H1 (cell line): ENCODE measurements at regions not wholly inside any gene's neighbourhood (a gene's known extent, or its start where the extent isn't known, plus 50 kb on each side); places are given as distances from the start of the nearest gene placed in this dataset.

Experiments used
- ATF2 ChIP-seq: IDR thresholded peaks from 2 replicates; pipeline ENCODE4 v1.6.1; 2012; ENCODE audit warnings: low read length, inconsistent platforms
- CTBP2 ChIP-seq: IDR thresholded peaks from 2 replicates; pipeline ENCODE4 v1.7.0; 2011; ENCODE audit warnings: borderline replicate concordance, mild to moderate bottlenecking, moderate library complexity, mixed read lengths, low read length; ENCODE audit not compliant: insufficient read depth, insufficient read length
- GABPA ChIP-seq: IDR thresholded peaks from 2 replicates; pipeline ENCODE4 v1.6.1; 2011; ENCODE audit warnings: mild to moderate bottlenecking, low read length, moderate library complexity, borderline replicate concordance; ENCODE audit not compliant: insufficient read depth
- GTF2F1 ChIP-seq: IDR thresholded peaks from 2 replicates; pipeline ENCODE4 v1.6.1; 2012; ENCODE audit warnings: low read depth, low read length, improper control_type of control experiment, borderline replicate concordance
- POLR2A ChIP-seq, 2 experiments: IDR thresholded peaks; 1 replicate in 1 of 2; 2 replicates in 1 of 2; pipeline ENCODE4 v1.6.1; 2011; ENCODE audit warnings: low read depth in 2 of 2, low read length in 2 of 2, mild to moderate bottlenecking in 2 of 2; ENCODE audit errors: control extremely low read depth in 1 of 2
- YY1 ChIP-seq: IDR thresholded peaks from 2 replicates; pipeline ENCODE4 v1.6.1; 2011; ENCODE audit warnings: low read depth, mild to moderate bottlenecking, low read length
- TF ChIP-seq, protein P1 (sequence below), 3 experiments: IDR thresholded peaks; 1 replicate in 2 of 3; 2 replicates in 1 of 3; pipeline versions ENCODE4 v1.5.1 to v1.6.1; 2011; ENCODE audit warnings: low read length in 3 of 3, mild to moderate bottlenecking in 3 of 3, inconsistent platforms in 2 of 3, low read depth in 1 of 3, moderate library complexity in 1 of 3; ENCODE audit not compliant: insufficient read depth in 1 of 3; ENCODE audit errors: control extremely low read depth in 1 of 3

DNA sequence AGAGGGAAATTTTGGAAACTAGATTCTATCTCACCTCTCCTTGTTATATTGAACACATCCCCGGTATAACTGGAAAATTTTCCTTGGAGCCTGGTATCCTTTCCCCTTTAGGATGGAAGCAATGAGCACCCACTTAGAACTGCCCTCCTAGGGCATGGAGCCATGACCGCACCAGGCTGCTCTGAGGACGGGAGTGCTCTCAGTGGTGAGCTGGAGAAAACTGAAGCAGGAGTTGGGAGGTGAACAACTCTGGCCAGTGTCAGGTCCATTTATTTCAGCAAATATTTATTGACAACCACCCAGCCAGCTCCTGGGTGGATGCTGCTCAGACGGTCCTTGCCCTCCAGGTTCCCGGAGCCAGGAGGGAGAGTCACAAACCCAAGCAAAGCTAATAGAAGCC, 278.1 kb downstream of the WDR11 start:
- TF ChIP-seq, protein P1, sequence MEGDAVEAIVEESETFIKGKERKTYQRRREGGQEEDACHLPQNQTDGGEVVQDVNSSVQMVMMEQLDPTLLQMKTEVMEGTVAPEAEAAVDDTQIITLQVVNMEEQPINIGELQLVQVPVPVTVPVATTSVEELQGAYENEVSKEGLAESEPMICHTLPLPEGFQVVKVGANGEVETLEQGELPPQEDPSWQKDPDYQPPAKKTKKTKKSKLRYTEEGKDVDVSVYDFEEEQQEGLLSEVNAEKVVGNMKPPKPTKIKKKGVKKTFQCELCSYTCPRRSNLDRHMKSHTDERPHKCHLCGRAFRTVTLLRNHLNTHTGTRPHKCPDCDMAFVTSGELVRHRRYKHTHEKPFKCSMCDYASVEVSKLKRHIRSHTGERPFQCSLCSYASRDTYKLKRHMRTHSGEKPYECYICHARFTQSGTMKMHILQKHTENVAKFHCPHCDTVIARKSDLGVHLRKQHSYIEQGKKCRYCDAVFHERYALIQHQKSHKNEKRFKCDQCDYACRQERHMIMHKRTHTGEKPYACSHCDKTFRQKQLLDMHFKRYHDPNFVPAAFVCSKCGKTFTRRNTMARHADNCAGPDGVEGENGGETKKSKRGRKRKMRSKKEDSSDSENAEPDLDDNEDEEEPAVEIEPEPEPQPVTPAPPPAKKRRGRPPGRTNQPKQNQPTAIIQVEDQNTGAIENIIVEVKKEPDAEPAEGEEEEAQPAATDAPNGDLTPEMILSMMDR (IDR thresholded peaks at IDR 0.05; ENCODE audit: control extremely low read depth in 1 of 3, insufficient read depth in 1 of 3, low read depth in 1 of 3, low read length in 3 of 3), result no peak
- TF ChIP-seq ATF2, result no peak
- no peak for TF ChIP-seq POLR2A (IDR thresholded peaks at IDR 0.05; ENCODE audit: control extremely low read depth in 1 of 2, low read depth in 2 of 2, low read length in 2 of 2)
- no peak for TF ChIP-seq CTBP2
- no peak for TF ChIP-seq GTF2F1
- TF ChIP-seq YY1, result no peak
- no peak for TF ChIP-seq GABPA
